ENCODE measurements at regions not wholly inside any gene's neighbourhood (a gene's known extent, or its start where the extent isn't known, plus 50 kb on each side); places are given as distances from the start of the nearest gene placed in this dataset.

DNA sequence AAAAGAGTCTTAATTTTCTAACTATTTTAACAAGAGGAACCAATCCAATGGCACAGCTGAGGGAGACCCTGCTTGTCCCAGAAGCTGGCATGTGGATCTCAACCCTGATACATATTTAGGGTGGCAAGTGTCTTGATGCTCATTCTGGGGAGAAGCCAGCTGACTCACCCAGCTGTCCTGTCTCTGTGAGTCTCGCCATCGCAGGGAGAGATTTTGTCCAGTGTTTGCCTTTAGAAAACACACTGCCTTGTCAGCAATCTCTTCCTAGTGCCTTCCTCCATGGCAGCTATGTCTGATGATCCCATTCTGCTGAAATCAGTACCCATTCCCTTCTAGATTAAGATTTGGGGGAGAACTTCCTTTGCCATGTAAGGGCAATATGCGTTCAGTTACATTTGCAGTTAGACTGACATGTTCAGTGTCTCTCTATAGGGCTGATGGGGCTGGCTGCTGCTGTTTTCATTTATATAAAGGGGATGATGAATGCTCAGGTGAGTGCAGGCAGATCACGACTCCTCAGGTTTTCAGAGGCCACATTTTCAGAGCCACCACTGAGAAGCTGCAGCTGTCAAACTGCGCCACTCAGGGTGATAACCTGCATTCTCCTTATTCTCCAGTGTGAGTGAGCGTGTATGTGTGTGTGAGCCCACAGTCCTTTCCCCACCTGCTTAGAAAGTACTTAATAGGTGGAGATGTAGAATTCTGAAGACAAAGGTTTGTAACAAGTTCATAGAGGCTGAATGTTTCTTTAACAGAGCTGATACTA lies 217.0 kb downstream of the GAS1 start:
- no peak for TF ChIP-seq EZH2 (IDR thresholded peaks at IDR 0.05; ENCODE audit: low read length, unreplicated experiment)
- TF ChIP-seq EZH2phosphoT487 (IDR thresholded peaks at IDR 0.05; ENCODE audit: borderline replicate concordance, low read length) = no peak

Measured in PC-3 (cell line).